ENCODE measurements at regions not wholly inside any gene's neighbourhood (a gene's known extent, or its start where the extent isn't known, plus 50 kb on each side); places are given as distances from the start of the nearest gene placed in this dataset.

- no peak for TF ChIP-seq CTCF (IDR thresholded peaks at IDR 0.05)
- no peak for TF ChIP-seq POLR2A (IDR thresholded peaks at IDR 0.05)
Observed at GRCh38 chr9:87141124-87141523, 193.8 kb upstream of the GAS1 start.
